ENCODE measurements at regions not wholly inside any gene's neighbourhood (a gene's known extent, or its start where the extent isn't known, plus 50 kb on each side); places are given as distances from the start of the nearest gene placed in this dataset.

GRCh38 chr15:26453914-26454313 lies 319.0 kb downstream of the GABRB3 start:
- no peak for TF ChIP-seq CTCF (conservative IDR thresholded peaks at IDR 0.05; ENCODE audit: low read depth)
- CTCF ChIA-PET, result no interaction called here
- no peak overlapping the region for H3K27ac ChIP-seq
- POLR2A ChIA-PET (ENCODE audit: low non-redundant PET), result no interaction called here
- no peak for DNase-seq (ENCODE audit: low spot score)

GRCh38 chr15:26451995-26452394 lies 320.9 kb downstream of the GABRB3 start:
- TF ChIP-seq CTCF (conservative IDR thresholded peaks at IDR 0.05; ENCODE audit: low read depth), result no peak
- POLR2A ChIA-PET (ENCODE audit: low non-redundant PET), result no interaction called here
- DNase-seq (ENCODE audit: low spot score), result no peak
- no peak overlapping the region for H3K27ac ChIP-seq
- CTCF ChIA-PET, result no interaction called here

GRCh38 chr15:26449291-26449690 lies 323.6 kb downstream of the GABRB3 start:
- CTCF ChIA-PET, result no interaction called here
- POLR2A ChIA-PET (ENCODE audit: low non-redundant PET), result no interaction called here

GRCh38 chr15:26443321-26443720 lies 329.5 kb downstream of the GABRB3 start:
- H3K27ac ChIP-seq, result no peak overlapping the region
- ChIA-PET POLR2A (ENCODE audit: low non-redundant PET) (no interaction called here), CTCF (no interaction called here)
- DNase-seq (ENCODE audit: low spot score), result no peak
- no peak for TF ChIP-seq CTCF (conservative IDR thresholded peaks at IDR 0.05; ENCODE audit: low read depth)

More at GRCh38 chr15:26449291-26449690, 323.6 kb downstream of the GABRB3 start:
- H3K27ac ChIP-seq, result no peak overlapping the region
- no peak for DNase-seq (ENCODE audit: low spot score)
- TF ChIP-seq CTCF (conservative IDR thresholded peaks at IDR 0.05; ENCODE audit: low read depth), result no peak

- ChIA-PET POLR2A (ENCODE audit: low non-redundant PET) (no interaction called here), CTCF (no interaction called here)
- H3K27ac ChIP-seq, result no peak overlapping the region
- DNase-seq (ENCODE audit: low spot score), result no peak
- no peak for TF ChIP-seq CTCF (conservative IDR thresholded peaks at IDR 0.05; ENCODE audit: low read depth)
Measured at GRCh38 chr15:26442680-26443079, 330.2 kb downstream of the GABRB3 start.

- H3K27ac ChIP-seq, result no peak overlapping the region
- no peak for TF ChIP-seq CTCF (conservative IDR thresholded peaks at IDR 0.05; ENCODE audit: low read depth)
- POLR2A ChIA-PET (ENCODE audit: low non-redundant PET), result no interaction called here
- DNase-seq (ENCODE audit: low spot score), result no peak
- CTCF ChIA-PET, result no interaction called here
Measured at GRCh38 chr15:26439681-26440080, 333.2 kb downstream of the GABRB3 start.

GRCh38 chr15:26438718-26439117 lies 334.1 kb downstream of the GABRB3 start:
- CTCF ChIA-PET, result no interaction called here
- no peak for DNase-seq (ENCODE audit: low spot score)
- POLR2A ChIA-PET (ENCODE audit: low non-redundant PET), result no interaction called here
- no peak for TF ChIP-seq CTCF (conservative IDR thresholded peaks at IDR 0.05; ENCODE audit: low read depth)
- H3K27ac ChIP-seq, result no peak overlapping the region
